HG02884 (cell line): ENCODE measurements at regions not wholly inside any gene's neighbourhood (a gene's known extent, or its start where the extent isn't known, plus 50 kb on each side); places are given as distances from the start of the nearest gene placed in this dataset.
A peak's percentile ranks its signal among the peaks of the same experiment; 100 is the strongest.

Experiments
- ATAC-seq: cut with Tn5 transposase; IDR thresholded peaks from one replicate; pipeline ENCODE4 v1.9.1; 2021; ENCODE audit warnings: mild to moderate bottlenecking, moderate library complexity; ENCODE audit not compliant: unreplicated experiment

GRCh38 chr11:27783701-27784355, 83.6 kb upstream of the BDNF start:
- ATAC-seq = no peak

DNA sequence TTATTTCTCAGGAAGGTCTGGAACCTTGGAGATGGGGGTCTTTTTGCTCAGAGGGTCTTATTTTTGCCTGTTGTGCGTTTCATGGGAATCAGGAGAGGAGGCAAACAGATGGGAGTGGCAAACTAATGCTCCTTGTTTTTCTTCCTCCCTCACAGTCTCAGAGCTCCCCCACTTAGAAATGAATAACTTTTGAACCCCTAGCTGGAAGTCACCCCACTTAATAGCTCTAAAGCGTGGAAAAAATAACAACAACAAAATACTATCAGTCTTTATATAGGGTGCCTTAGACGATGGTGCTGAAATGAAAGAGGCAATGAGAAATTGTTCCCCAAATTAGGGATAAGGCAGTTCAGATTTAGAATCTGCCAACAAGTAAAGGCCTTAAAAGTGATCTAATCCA, 76.8 kb upstream of the BDNF start:
- no peak for ATAC-seq

- ATAC-seq = no peak
Observed at GRCh38 chr11:27773884-27774283, 73.6 kb upstream of the BDNF start.

GRCh38 chr11:27771516-27771915, 71.3 kb upstream of the BDNF start:
- ATAC-seq = no peak

DNA sequence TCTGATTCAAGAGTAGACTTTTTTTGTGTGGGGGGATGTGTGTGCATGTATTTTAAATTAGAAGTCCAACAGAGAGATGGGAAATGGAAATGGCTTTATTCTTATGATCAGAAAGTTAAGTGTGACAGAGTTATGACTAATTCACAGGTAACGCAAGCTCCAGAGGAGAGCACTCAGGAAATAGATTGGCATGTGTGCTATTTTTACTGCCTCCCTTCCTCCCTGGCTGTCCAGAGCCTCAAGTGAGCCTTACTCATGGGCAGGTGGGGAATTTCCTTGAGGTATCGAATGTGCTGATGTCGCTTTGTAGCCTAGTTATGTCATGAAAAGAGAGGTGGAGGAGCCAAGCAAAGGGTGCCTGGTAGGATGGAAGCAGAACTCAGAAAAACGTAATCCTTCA, 70.3 kb upstream of the BDNF start:
- ATAC-seq = no peak

DNA sequence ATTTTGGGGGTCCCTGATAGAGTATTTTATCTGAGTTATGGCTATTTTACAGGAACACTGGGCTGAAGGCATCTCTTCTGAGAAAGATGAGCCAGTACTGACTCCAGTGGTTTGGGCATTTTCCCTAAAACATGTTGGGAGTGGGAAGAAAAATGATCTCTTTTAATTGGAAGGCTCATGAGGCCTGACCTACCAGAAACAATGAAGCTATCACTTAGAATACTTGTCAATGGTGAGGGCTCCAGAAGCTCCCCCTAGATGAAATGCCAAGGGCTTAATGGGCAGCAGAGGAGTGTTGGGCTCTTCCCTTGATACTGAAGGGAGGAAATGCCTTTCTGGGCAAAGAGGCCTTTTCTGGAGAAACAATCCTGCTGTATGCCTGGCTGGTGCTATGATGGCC, 63.5 kb upstream of the BDNF start:
- ATAC-seq = no peak

- no peak for ATAC-seq
Observed at GRCh38 chr11:27761356-27761755, 61.1 kb upstream of the BDNF start.

DNA sequence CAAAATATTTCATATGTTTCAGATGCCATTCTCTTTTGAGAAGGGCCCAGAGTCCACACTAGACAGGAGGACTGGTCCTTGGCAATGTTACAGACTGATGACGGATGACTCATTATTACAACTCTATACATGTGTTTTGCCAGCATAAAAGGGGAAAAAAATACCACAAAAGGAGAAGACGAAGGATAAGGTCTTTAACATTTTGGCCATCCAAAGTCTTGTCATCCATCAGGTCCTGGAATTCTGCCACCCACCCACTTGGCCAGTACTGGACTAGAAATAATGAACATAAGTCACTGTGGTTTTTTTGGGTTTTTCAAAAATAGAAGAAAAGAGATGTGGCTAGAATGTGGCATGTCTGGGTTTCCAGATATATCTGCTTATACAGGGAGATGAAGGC, 57.7 kb upstream of the BDNF start:
- ATAC-seq = no peak

- ATAC-seq = peak; percentile 63
Observed at GRCh38 chr11:27754035-27755017, 54.1 kb upstream of the BDNF start.
